CD14-positive monocyte (primary cell): ENCODE measurements at regions not wholly inside any gene's neighbourhood (a gene's known extent, or its start where the extent isn't known, plus 50 kb on each side); places are given as distances from the start of the nearest gene placed in this dataset.
"Not testable (repeated sequence)": the region's sequence is repeated elsewhere in the genome, so short reads cannot be mapped to it uniquely, and the experiment has no call there.

Source experiments
- DNase-seq, 3 donors: peaks; one replicate each; pipeline ENCODE4 v3.0.0-alpha.2; 2011 to 2022
- H2AFZ ChIP-seq: 2 replicates; pipeline ENCODE4 v1.6.0; 2012; ENCODE audit warnings: mild to moderate bottlenecking, low read depth, low read length, inconsistent platforms; ENCODE audit not compliant: insufficient read depth, poor library complexity, severe bottlenecking
- H3K27ac ChIP-seq, 2 donors: 1 replicate in 1 of 2; 2 replicates in 1 of 2; pipeline ENCODE4 v1.5.1; 2012 to 2013; ENCODE audit warnings: low read length in 2 of 2, control low read depth in 1 of 2, inconsistent platforms in 1 of 2, low read depth in 1 of 2, mild to moderate bottlenecking in 1 of 2
- H3K27me3 ChIP-seq, 2 donors: one replicate each; pipeline versions ENCODE4 v1.6.0 to v1.6.1; 2011 to 2013; ENCODE audit warnings: low read length in 2 of 2; ENCODE audit not compliant: control insufficient read depth in 2 of 2, insufficient read depth in 2 of 2
- H3K36me3 ChIP-seq, 2 donors: replicated peaks in 1 of 2; 1 replicate in 1 of 2; 2 replicates in 1 of 2; pipeline versions ENCODE4 v1.5.1 to v1.6.1; 2012 to 2013; ENCODE audit warnings: low read length in 2 of 2, control low read depth in 1 of 2, inconsistent platforms in 1 of 2, mild to moderate bottlenecking in 1 of 2; ENCODE audit not compliant: insufficient read depth in 2 of 2, control insufficient read depth in 1 of 2
- H3K4me1 ChIP-seq, 2 donors: 1 replicate in 1 of 2; 2 replicates in 1 of 2; pipeline versions ENCODE4 v1.5.1 to v1.6.1; 2012 to 2013; ENCODE audit warnings: low read length in 2 of 2, control low read depth in 1 of 2, inconsistent platforms in 1 of 2, mild to moderate bottlenecking in 1 of 2, moderate library complexity in 1 of 2; ENCODE audit not compliant: insufficient read depth in 2 of 2, control insufficient read depth in 1 of 2
- H3K4me2 ChIP-seq: replicated peaks from 2 replicates; pipeline ENCODE3; 2012; ENCODE audit warnings: low read length, moderate library complexity, mild to moderate bottlenecking; ENCODE audit not compliant: poor library complexity, severe bottlenecking; ENCODE audit errors: extremely low read depth
- H3K4me3 ChIP-seq, 3 experiments: fragments of 200-600 bp in 1 of 3; sonication (generic) in 1 of 3; replicated peaks in 1 of 3; 1 replicate in 2 of 3; 2 replicates in 1 of 3; pipeline ENCODE4 v1.5.1; 2011 to 2013; ENCODE audit warnings: low read length in 3 of 3, mild to moderate bottlenecking in 3 of 3, control low read depth in 2 of 3, low read depth in 2 of 3, inconsistent platforms in 1 of 3, moderate library complexity in 1 of 3
- H3K79me2 ChIP-seq: 2 replicates; pipeline ENCODE4 v1.6.0; 2012; ENCODE audit warnings: mild to moderate bottlenecking, control low read depth, inconsistent platforms, low read length, moderate library complexity; ENCODE audit not compliant: insufficient read depth
- H3K9ac ChIP-seq: 2 replicates; pipeline ENCODE4 v1.6.0; 2017; ENCODE audit warnings: low read length, mild to moderate bottlenecking; ENCODE audit not compliant: insufficient read depth, poor library complexity, severe bottlenecking
- H3K9me3 ChIP-seq, 2 donors: replicated peaks in 1 of 2; 1 replicate in 1 of 2; 2 replicates in 1 of 2; pipeline versions ENCODE4 v1.5.1 to v1.6.1; 2012 to 2013; ENCODE audit warnings: low read length in 2 of 2, control low read depth in 1 of 2; ENCODE audit not compliant: control insufficient read depth in 1 of 2, insufficient read depth in 1 of 2
- H4K20me1 ChIP-seq: 2 replicates; pipeline ENCODE4 v1.6.0; 2012; ENCODE audit warnings: mild to moderate bottlenecking, low read length, control low read depth, moderate library complexity; ENCODE audit not compliant: insufficient read depth
- H3K27ac Mint-ChIP-seq, 7 donors: one replicate each; pipeline ENCODE4 v1.8.0; 2020; ENCODE audit warnings: mild to moderate bottlenecking in 7 of 7, mixed read lengths in 7 of 7, moderate library complexity in 6 of 7, inconsistent platforms in 2 of 7
- H3K27me3 Mint-ChIP-seq, 3 donors: one replicate each; pipeline ENCODE4 v1.8.0; 2021 to 2022; ENCODE audit warnings: low read depth in 3 of 3, mild to moderate bottlenecking in 3 of 3, mixed read lengths in 3 of 3, moderate library complexity in 3 of 3, inconsistent platforms in 1 of 3
- H3K36me3 Mint-ChIP-seq, 2 donors: one replicate each; pipeline ENCODE4 v1.8.0; 2020; ENCODE audit warnings: mixed read lengths in 2 of 2, inconsistent platforms in 1 of 2, mild to moderate bottlenecking in 1 of 2
- H3K4me1 Mint-ChIP-seq: one replicate; pipeline ENCODE4 v1.8.0; 2020; ENCODE audit warnings: mild to moderate bottlenecking, mixed read lengths
- H3K4me3 Mint-ChIP-seq, 2 donors: one replicate each; pipeline ENCODE4 v1.8.0; 2020; ENCODE audit warnings: mild to moderate bottlenecking in 2 of 2, mixed read lengths in 2 of 2, moderate library complexity in 1 of 2
- H3K9me3 Mint-ChIP-seq, 7 donors: one replicate each; pipeline ENCODE4 v1.8.0; 2020 to 2022; ENCODE audit warnings: mixed read lengths in 7 of 7, mild to moderate bottlenecking in 6 of 7, moderate library complexity in 6 of 7, inconsistent platforms in 2 of 7
- WGBS: methylation state at CpG from one replicate; pipeline ENCODE4 v1.1.5; 2013; ENCODE audit warnings: missing lambda C conversion rate; ENCODE audit not compliant: insufficient coverage; 5-methylcytosine and 5-hydroxymethylcytosine counted together
- intact Hi-C, 2 donors: fragments of 100-400 bp; cut with micrococcal nuclease; formaldehyde crosslinking; loops; one replicate each; pipeline versions ENCODE4 v1.15.0 to v1.15.1; 2023
- TF ChIP-seq, protein P1 (sequence below): fragments of 200-600 bp; IDR thresholded peaks from one replicate; pipeline ENCODE4 v1.8.0; 2022; ENCODE audit warnings: antibody characterized with exemption, mild to moderate bottlenecking

DNA sequence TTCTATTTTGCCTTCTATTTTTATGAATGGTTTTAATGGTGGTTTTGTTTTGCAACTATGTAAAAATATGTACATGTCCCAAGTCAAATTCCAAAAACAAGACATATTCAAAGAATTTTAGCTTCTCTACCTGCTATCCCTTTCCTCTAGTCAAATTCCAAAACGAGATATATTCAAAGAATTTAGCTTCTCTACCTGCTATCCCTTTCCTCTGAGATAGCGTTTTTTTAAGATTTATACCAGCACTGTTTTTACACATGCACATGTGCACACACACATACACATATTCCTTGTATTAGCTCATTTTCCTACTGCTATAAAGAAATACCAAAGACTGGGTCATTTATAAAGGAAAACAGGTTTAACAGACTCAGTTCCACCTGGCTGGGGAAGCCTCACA lies 199.1 kb upstream of the ARL4C start:
- Mint-ChIP-seq H3K4me1 (no peaks in the 10 kb centered on the region), H3K36me3 (no peaks in the 10 kb centered on the region), H3K27ac (no peak overlapping the region), H3K9me3 (peaks cover 17 to 36% (median 26%) of the 10 kb centered on the region in 7 donors), H3K27me3 (peaks cover 0 to 7% (median 5%) of the 10 kb centered on the region in 3 donors), H3K4me3 (no peak overlapping the region)
- Histone ChIP-seq H3K9ac (no peak overlapping the region), H3K4me2 (no peak overlapping the region), H3K27ac (no peak overlapping the region), H3K4me1 (no peaks in the 10 kb centered on the region), H3K4me3 (no peak overlapping the region), H4K20me1 (no peaks in the 10 kb centered on the region), H3K79me2 (no peaks in the 10 kb centered on the region), H3K9me3 (peaks cover 13 to 26% of the 10 kb centered on the region in 2 donors), H3K36me3 (no peaks in the 10 kb centered on the region), H3K27me3 (no peaks in the 10 kb centered on the region), H2AFZ (no peak overlapping the region)
- TF ChIP-seq, protein P1, sequence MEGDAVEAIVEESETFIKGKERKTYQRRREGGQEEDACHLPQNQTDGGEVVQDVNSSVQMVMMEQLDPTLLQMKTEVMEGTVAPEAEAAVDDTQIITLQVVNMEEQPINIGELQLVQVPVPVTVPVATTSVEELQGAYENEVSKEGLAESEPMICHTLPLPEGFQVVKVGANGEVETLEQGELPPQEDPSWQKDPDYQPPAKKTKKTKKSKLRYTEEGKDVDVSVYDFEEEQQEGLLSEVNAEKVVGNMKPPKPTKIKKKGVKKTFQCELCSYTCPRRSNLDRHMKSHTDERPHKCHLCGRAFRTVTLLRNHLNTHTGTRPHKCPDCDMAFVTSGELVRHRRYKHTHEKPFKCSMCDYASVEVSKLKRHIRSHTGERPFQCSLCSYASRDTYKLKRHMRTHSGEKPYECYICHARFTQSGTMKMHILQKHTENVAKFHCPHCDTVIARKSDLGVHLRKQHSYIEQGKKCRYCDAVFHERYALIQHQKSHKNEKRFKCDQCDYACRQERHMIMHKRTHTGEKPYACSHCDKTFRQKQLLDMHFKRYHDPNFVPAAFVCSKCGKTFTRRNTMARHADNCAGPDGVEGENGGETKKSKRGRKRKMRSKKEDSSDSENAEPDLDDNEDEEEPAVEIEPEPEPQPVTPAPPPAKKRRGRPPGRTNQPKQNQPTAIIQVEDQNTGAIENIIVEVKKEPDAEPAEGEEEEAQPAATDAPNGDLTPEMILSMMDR, result no peak
- intact Hi-C loops, result no loop called here
- 75% methylated on average over 2 of the region's 2 CpGs for WGBS
- no peak for DNase-seq

DNA sequence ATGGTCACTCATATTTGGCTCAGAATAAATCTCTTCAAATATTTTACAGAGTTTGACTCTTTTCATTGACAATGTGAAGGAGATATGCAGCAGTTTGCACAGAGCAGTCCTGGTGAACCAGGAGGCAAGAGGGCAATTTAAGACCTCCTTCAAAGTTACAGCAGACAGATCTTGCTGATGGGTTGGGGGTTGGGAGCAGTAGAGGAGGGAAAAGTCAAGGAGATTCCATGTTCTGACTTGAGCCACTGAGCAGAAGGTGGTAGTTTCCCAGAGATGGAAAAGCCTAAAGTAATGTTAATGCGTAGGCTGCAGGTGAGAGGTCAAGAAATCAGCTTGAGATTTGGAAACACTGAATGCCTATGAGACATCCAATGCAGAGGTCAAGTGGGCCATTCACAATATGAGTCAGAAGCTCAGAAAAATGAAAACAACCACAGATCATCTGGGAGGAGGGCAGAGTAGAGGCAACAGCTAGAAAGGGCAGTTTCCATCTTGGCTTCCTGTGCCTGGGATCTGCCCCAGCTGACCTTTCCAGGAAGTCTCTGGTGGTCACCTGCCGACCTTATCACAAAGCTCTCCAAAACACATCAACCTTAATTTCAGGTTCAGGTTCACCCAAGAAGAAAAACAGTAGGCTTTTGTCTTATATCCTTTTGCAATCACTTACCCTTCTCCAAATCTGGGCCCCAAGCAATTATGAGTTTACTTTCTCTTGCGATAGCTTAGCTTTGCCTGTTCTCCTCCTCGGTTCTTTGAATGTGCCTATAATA lies 197.5 kb upstream of the ARL4C start:
- Mint-ChIP-seq H3K36me3 (no peaks in the 10 kb centered on the region), H3K9me3 (peaks cover 15 to 33% (median 25%) of the 10 kb centered on the region in 7 donors), H3K27ac (no peak overlapping the region), H3K4me1 (no peaks in the 10 kb centered on the region), H3K4me3 (no peak overlapping the region), H3K27me3 (peaks cover 0 to 9% (median 5%) of the 10 kb centered on the region in 3 donors)
- intact Hi-C loops, result no loop called here
- Histone ChIP-seq H3K4me2 (no peak overlapping the region), H3K36me3 (no peaks in the 10 kb centered on the region), H3K27me3 (no peaks in the 10 kb centered on the region), H4K20me1 (no peaks in the 10 kb centered on the region), H3K27ac (no peak overlapping the region), H3K4me1 (no peaks in the 10 kb centered on the region), H3K79me2 (no peaks in the 10 kb centered on the region), H3K4me3 (no peak overlapping the region), H2AFZ (no peak overlapping the region), H3K9me3 (peaks cover 13 to 21% of the 10 kb centered on the region in 2 donors), H3K9ac (no peak overlapping the region)
- TF ChIP-seq, protein P1, result no peak
- WGBS, result 89% methylated on average over 2 of the region's 4 CpGs
- no peak for DNase-seq

DNA sequence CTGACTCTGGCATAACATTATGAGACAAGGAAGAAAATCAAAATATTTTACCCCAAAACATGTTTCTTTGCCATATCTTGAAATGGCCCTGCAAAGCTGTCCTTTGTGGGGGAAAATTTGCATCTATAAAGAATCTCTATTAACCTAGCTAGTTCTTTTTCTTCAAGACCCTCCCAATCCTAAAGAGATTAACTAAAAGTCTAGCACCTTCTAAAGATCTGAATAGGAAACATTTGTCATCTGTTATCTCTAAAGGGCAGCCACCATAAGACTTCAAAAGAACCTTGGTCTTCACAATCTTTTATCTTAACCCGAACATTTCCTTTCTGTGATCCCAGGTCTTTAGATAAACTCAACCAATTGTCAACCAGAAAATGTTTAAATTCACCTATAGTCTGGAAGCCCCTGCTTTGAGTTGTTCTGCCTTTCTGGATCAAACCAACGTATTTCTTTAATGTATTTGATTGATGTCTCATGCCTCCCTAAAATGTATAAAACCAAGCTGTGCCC lies 196.9 kb upstream of the ARL4C start:
- H3K4me3 ChIP-seq, H3K27me3 ChIP-seq, H3K4me2 ChIP-seq, H3K27ac ChIP-seq, H2AFZ ChIP-seq, H4K20me1 ChIP-seq, H3K9ac ChIP-seq, H3K27me3 Mint-ChIP-seq, DNase-seq, H3K79me2 ChIP-seq, intact Hi-C loops, H3K4me3 Mint-ChIP-seq, H3K36me3 ChIP-seq, H3K4me1 Mint-ChIP-seq, H3K27ac Mint-ChIP-seq, H3K36me3 Mint-ChIP-seq, H3K4me1 ChIP-seq: not testable (repeated sequence)
- H3K9me3 Mint-ChIP-seq, result peaks cover 13 to 32% (median 25%) of the 10 kb centered on the region in 7 donors
- H3K9me3 ChIP-seq, result peaks cover 13 to 15% of the 10 kb centered on the region in 2 donors
- 100% methylated on average over 1 of the region's 2 CpGs for WGBS
